ENCODE measurements at regions not wholly inside any gene's neighbourhood (a gene's known extent, or its start where the extent isn't known, plus 50 kb on each side); places are given as distances from the start of the nearest gene placed in this dataset.

DNA sequence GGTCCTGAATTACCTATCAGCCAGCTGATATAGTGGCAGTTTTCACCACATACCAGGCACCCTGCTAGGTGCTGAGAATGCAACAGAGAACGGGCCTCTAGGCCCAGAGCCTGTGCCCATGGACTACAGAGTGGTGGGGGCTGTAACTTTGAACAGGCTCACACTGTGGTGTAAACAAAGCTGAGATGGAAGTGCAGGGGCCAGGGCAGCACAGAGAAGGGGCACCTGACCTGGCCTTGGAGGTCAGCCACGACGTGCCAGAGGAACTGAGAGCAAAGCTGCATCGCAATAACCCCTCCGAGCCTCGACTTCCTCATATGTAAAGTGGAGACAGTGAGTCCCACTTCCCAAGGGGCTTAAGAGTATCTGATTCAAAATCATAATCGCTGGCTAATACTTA, 105.8 kb downstream of the MAFB start:
- H3K27me3 Mint-ChIP-seq = peaks cover 7 to 40% of the 10 kb centered on the region in 2 donors
- no peak for DNase-seq (ENCODE audit: low spot score)

GRCh38 chr20:40582531-40582930, 106.5 kb downstream of the MAFB start:
- DNase-seq (ENCODE audit: low spot score) (no peak), ATAC-seq (no peak)
- Mint-ChIP-seq H3K27ac (no peak overlapping the region), H3K9me3 (no peaks in the 10 kb centered on the region), H3K4me1 (ENCODE audit: low read depth in 2 of 2) (no peaks in the 10 kb centered on the region), H3K36me3 (no peaks in the 10 kb centered on the region), H3K4me3 (no peak overlapping the region), H3K27me3 (peaks cover 7 to 40% of the 10 kb centered on the region in 2 donors)

More for the DNA sequence above, 105.8 kb downstream of the MAFB start:
- H3K4me3 Mint-ChIP-seq = no peak overlapping the region
- no peak overlapping the region for H3K27ac Mint-ChIP-seq
- no peak for ATAC-seq
- H3K36me3 Mint-ChIP-seq = no peaks in the 10 kb centered on the region
- H3K9me3 Mint-ChIP-seq = no peaks in the 10 kb centered on the region
- no peaks in the 10 kb centered on the region for H3K4me1 Mint-ChIP-seq (ENCODE audit: low read depth in 2 of 2)

DNA sequence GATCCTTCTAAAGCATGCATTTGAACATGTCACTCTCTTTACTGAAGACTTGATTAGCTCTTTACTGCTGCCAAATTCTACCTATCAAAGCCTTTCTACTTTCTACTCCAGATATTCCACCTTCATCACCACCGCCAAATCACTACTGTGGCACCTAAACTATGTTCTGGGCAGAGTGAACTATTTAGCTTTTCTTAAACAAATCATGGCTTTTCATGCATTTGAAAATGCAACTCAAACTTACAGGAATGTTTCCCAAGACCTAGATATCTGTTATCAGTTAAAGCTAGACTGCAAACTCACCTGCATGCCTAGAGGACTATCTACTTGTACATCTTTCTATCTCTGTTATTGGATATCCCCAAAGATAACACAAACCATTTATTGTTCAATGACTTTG, 109.3 kb downstream of the MAFB start:
- DNase-seq (ENCODE audit: low spot score) (no peak), ATAC-seq (no peak)
- Mint-ChIP-seq H3K36me3 (no peaks in the 10 kb centered on the region), H3K27me3 (peaks cover 16 to 46% of the 10 kb centered on the region in 2 donors), H3K9me3 (no peaks in the 10 kb centered on the region), H3K27ac (no peak overlapping the region), H3K4me3 (no peak overlapping the region), H3K4me1 (ENCODE audit: low read depth in 2 of 2) (no peaks in the 10 kb centered on the region)

GRCh38 chr20:40578961-40579360, 110.1 kb downstream of the MAFB start:
- peaks cover 16 to 46% of the 10 kb centered on the region in 2 donors for H3K27me3 Mint-ChIP-seq
- no peaks in the 10 kb centered on the region for H3K4me1 Mint-ChIP-seq (ENCODE audit: low read depth in 2 of 2)
- ATAC-seq (no peak), DNase-seq (ENCODE audit: low spot score) (no peak)
- no peaks in the 10 kb centered on the region for H3K9me3 Mint-ChIP-seq
- H3K36me3 Mint-ChIP-seq = no peaks in the 10 kb centered on the region
- H3K4me3 Mint-ChIP-seq = no peak overlapping the region
- no peak overlapping the region for H3K27ac Mint-ChIP-seq

GRCh38 chr20:40575851-40576250, 113.2 kb downstream of the MAFB start:
- Mint-ChIP-seq H3K36me3 (no peaks in the 10 kb centered on the region), H3K27ac (no peak overlapping the region), H3K27me3 (peaks cover 14 to 26% of the 10 kb centered on the region in 2 donors), H3K9me3 (no peaks in the 10 kb centered on the region), H3K4me1 (ENCODE audit: low read depth in 2 of 2) (no peaks in the 10 kb centered on the region), H3K4me3 (no peak overlapping the region)
- DNase-seq (ENCODE audit: low spot score) (no peak), ATAC-seq (no peak)

DNA sequence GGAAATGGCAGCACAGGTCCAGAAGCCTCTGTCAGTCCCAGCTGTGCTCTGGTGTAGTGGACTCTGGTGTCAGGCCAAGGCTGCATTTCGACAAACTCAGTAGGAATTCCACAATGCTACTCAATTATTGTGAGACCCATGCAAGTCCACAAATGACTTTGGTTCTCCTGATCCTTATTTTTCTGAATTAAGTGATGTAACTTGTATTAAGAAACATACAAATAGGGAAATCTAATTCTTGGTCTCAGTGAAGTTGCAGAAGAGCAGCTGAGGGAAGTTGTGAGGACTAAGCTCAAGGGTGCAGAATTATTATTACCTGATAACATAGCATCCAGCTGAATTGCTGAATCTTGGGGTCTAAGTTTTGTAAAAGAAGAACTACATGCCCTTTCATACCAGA, 116.8 kb downstream of the MAFB start:
- no peak for ATAC-seq
- Mint-ChIP-seq H3K4me3 (no peak overlapping the region), H3K27ac (no peak overlapping the region), H3K9me3 (no peaks in the 10 kb centered on the region), H3K27me3 (peaks cover 9 to 13% of the 10 kb centered on the region in 2 donors), H3K36me3 (no peaks in the 10 kb centered on the region), H3K4me1 (ENCODE audit: low read depth in 2 of 2) (no peaks in the 10 kb centered on the region)
- DNase-seq (ENCODE audit: low spot score) = no peak

- Mint-ChIP-seq H3K36me3 (no peaks in the 10 kb centered on the region), H3K4me1 (ENCODE audit: low read depth in 2 of 2) (no peaks in the 10 kb centered on the region)
These were observed 117.4 kb downstream of the MAFB start for GRCh38 chr20:40571639-40572038.

DNA sequence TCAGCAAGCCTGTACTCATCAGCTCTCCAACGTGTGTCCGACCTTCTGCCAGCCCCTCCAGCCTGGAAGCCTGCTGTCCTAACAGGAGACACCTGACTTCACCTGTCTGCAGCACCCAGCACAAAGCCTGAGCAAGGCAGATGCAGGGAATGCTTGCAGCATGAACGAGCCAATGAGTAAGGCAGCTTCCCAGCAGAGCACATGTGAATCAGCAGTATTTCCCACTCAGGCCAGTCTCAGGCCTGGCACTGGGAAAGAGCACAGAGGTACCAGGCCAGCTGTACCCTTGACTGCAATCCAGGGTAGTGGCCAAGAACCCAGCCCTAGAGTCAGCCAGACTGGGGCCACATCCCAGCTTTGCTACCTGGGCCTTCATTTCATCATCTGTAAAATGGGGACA, 120.8 kb downstream of the MAFB start:
- H3K27ac Mint-ChIP-seq = no peak overlapping the region
- DNase-seq (ENCODE audit: low spot score) (no peak), ATAC-seq (peak; percentile 8 to 30)
- no peak overlapping the region for H3K4me3 Mint-ChIP-seq
- no peaks in the 10 kb centered on the region for H3K36me3 Mint-ChIP-seq
- peaks cover 7 to 12% of the 10 kb centered on the region in 2 donors for H3K27me3 Mint-ChIP-seq
- H3K4me1 Mint-ChIP-seq (ENCODE audit: low read depth in 2 of 2) = no peaks in the 10 kb centered on the region
- H3K9me3 Mint-ChIP-seq = no peaks in the 10 kb centered on the region

More at GRCh38 chr20:40571639-40572038, 117.4 kb downstream of the MAFB start:
- ATAC-seq = no peak
- H3K27ac Mint-ChIP-seq = no peak overlapping the region
- no peak overlapping the region for H3K4me3 Mint-ChIP-seq
- no peaks in the 10 kb centered on the region for H3K9me3 Mint-ChIP-seq
- H3K27me3 Mint-ChIP-seq = peaks cover 6 to 7% of the 10 kb centered on the region in 2 donors
- no peak for DNase-seq (ENCODE audit: low spot score)

- Mint-ChIP-seq H3K4me3 (no peak overlapping the region), H3K27ac (no peak overlapping the region), H3K36me3 (no peaks in the 10 kb centered on the region), H3K4me1 (ENCODE audit: low read depth in 2 of 2) (no peaks in the 10 kb centered on the region), H3K27me3 (peaks cover 7 to 15% of the 10 kb centered on the region in 2 donors), H3K9me3 (no peaks in the 10 kb centered on the region)
- ATAC-seq (no peak), DNase-seq (ENCODE audit: low spot score) (no peak)
These were observed 123.4 kb downstream of the MAFB start for GRCh38 chr20:40565682-40566040.

GRCh38 chr20:40565001-40565681, 123.9 kb downstream of the MAFB start:
- Mint-ChIP-seq H3K9me3 (no peaks in the 10 kb centered on the region), H3K4me1 (ENCODE audit: low read depth in 2 of 2) (no peaks in the 10 kb centered on the region), H3K27me3 (peaks cover 7 to 15% of the 10 kb centered on the region in 2 donors), H3K4me3 (no peak overlapping the region), H3K27ac (no peak overlapping the region), H3K36me3 (no peaks in the 10 kb centered on the region)
- ATAC-seq = peak in 1 of 2 donors; percentile 15
- no peak for DNase-seq (ENCODE audit: low spot score)

- no peaks in the 10 kb centered on the region for H3K36me3 Mint-ChIP-seq
- no peaks in the 10 kb centered on the region for H3K9me3 Mint-ChIP-seq
- H3K4me1 Mint-ChIP-seq (ENCODE audit: low read depth in 2 of 2) = no peaks in the 10 kb centered on the region
- no peak overlapping the region for H3K4me3 Mint-ChIP-seq
- DNase-seq (ENCODE audit: low spot score) (no peak), ATAC-seq (no peak)
- no peak overlapping the region for H3K27ac Mint-ChIP-seq
- H3K27me3 Mint-ChIP-seq = peaks cover 9 to 15% of the 10 kb centered on the region in 2 donors
These were observed 125.6 kb downstream of the MAFB start for GRCh38 chr20:40563296-40563950.

- H3K9me3 Mint-ChIP-seq = no peaks in the 10 kb centered on the region
- H3K27me3 Mint-ChIP-seq = peaks cover 9 to 25% of the 10 kb centered on the region in 2 donors
- ATAC-seq = peak in 1 of 2 donors; percentile 29
- H3K36me3 Mint-ChIP-seq = no peaks in the 10 kb centered on the region
- no peak overlapping the region for H3K27ac Mint-ChIP-seq
- H3K4me3 Mint-ChIP-seq = no peak overlapping the region
- DNase-seq (ENCODE audit: low spot score) = no peak
- H3K4me1 Mint-ChIP-seq (ENCODE audit: low read depth in 2 of 2) = no peaks in the 10 kb centered on the region
These were observed 127.0 kb downstream of the MAFB start for GRCh38 chr20:40562031-40562430.

- DNase-seq (ENCODE audit: low spot score) (no peak), ATAC-seq (no peak)
- Mint-ChIP-seq H3K4me3 (no peak overlapping the region), H3K27ac (no peak overlapping the region), H3K9me3 (no peaks in the 10 kb centered on the region), H3K4me1 (ENCODE audit: low read depth in 2 of 2) (no peaks in the 10 kb centered on the region), H3K36me3 (no peaks in the 10 kb centered on the region), H3K27me3 (peaks cover 11 to 32% of the 10 kb centered on the region in 2 donors)
These were observed 127.8 kb downstream of the MAFB start for GRCh38 chr20:40561187-40561586.

GRCh38 chr20:40558212-40558611, 130.8 kb downstream of the MAFB start:
- Mint-ChIP-seq H3K27me3 (peaks cover 19 to 47% of the 10 kb centered on the region in 2 donors), H3K27ac (no peak overlapping the region), H3K4me1 (ENCODE audit: low read depth in 2 of 2) (no peaks in the 10 kb centered on the region), H3K36me3 (peaks cover 4% of the 10 kb centered on the region), H3K4me3 (no peak overlapping the region), H3K9me3 (peaks cover 7% of the 10 kb centered on the region)
- ATAC-seq (no peak), DNase-seq (ENCODE audit: low spot score) (no peak)

All from natural killer cell treated with Interleukin-12 subunit alpha and Interleukin-12 subunit beta and Interleukin-15 and Interleukin-18, amount 100 ng/mL, for 72 hours (primary cell).